H1 (cell line): ENCODE measurements at regions not wholly inside any gene's neighbourhood (a gene's known extent, or its start where the extent isn't known, plus 50 kb on each side); places are given as distances from the start of the nearest gene placed in this dataset.

Experiments
- CTCF ChIA-PET: fragments of 300-600 bp; sonication (Branson Sonifier 250); formaldehyde crosslinking; loops from one replicate; lab custom pipeline; 2021; ENCODE audit not compliant: partially characterized antibody; lab: Charles Lee
- POLR2A ChIA-PET: fragments of 300-600 bp; sonication (Branson Sonifier 250); formaldehyde crosslinking; loops from one replicate; lab custom pipeline; 2021; ENCODE audit warnings: inconsistent platforms; ENCODE audit not compliant: partially characterized antibody; lab: Charles Lee
- DNase-seq, 2 experiments: peaks; one replicate each; pipeline versions ENCODE4 v3.0.0 to v3.0.0-alpha.2; 2010 to 2022; ENCODE audit warnings: low spot score in 2 of 2, low read depth in 1 of 2, mixed read lengths in 1 of 2
- FAIRE-seq: peaks from 2 replicates; lab custom pipeline; 2011; peaks lifted over from hg19 to GRCh38; lab: Jason Lieb, UNC
- H2AFZ ChIP-seq: 2 replicates; pipeline ENCODE4 v1.8.1; 2012; ENCODE audit warnings: low read length, inconsistent platforms
- H2AK5ac ChIP-seq: 2 replicates; pipeline ENCODE4 v1.6.1; 2013; ENCODE audit warnings: low read depth, low read length
- H2BK120ac ChIP-seq: replicated peaks from 2 replicates; pipeline ENCODE3; 2013; ENCODE audit warnings: low read depth, low read length, inconsistent platforms
- H2BK12ac ChIP-seq: 2 replicates; pipeline ENCODE4 v1.6.1; 2013; ENCODE audit warnings: low read depth, low read length
- H2BK15ac ChIP-seq: 2 replicates; pipeline ENCODE4 v1.6.1; 2013; ENCODE audit warnings: low read length
- H2BK20ac ChIP-seq: 2 replicates; pipeline ENCODE4 v1.6.1; 2013; ENCODE audit warnings: low read length
- H2BK5ac ChIP-seq: 2 replicates; pipeline ENCODE4 v1.6.1; 2013; ENCODE audit warnings: low read depth, low read length
- H3K14ac ChIP-seq: 2 replicates; pipeline ENCODE4 v1.6.1; 2013; ENCODE audit warnings: inconsistent platforms; ENCODE audit not compliant: insufficient read length
- H3K18ac ChIP-seq: 2 replicates; pipeline ENCODE4 v1.6.1; 2013; ENCODE audit warnings: low read length; ENCODE audit errors: extremely low read depth
- H3K23ac ChIP-seq: 2 replicates; pipeline ENCODE4 v1.6.1; 2013; ENCODE audit warnings: inconsistent platforms; ENCODE audit not compliant: insufficient read length
- H3K23me2 ChIP-seq: 2 replicates; pipeline ENCODE4 v1.6.1; 2013; ENCODE audit warnings: low read depth, low read length
- H3K27ac ChIP-seq: 2 replicates; pipeline ENCODE4 v1.6.1; 2011; ENCODE audit warnings: low read depth, low read length, inconsistent platforms
- H3K27me3 ChIP-seq, 4 experiments: replicated peaks in 1 of 4; 1 replicate in 1 of 4; 2 replicates in 3 of 4; pipeline versions ENCODE4 v1.6.1 to v1.8.1; 2011 to 2013; ENCODE audit warnings: low read length in 3 of 4, mild to moderate bottlenecking in 3 of 4, inconsistent platforms in 2 of 4, mixed read lengths in 2 of 4, moderate library complexity in 1 of 4; ENCODE audit not compliant: control insufficient read depth in 3 of 4, insufficient read depth in 3 of 4; ENCODE audit errors: extremely low read depth in 1 of 4
- H3K36me3 ChIP-seq, 4 experiments: 2 replicates each; pipeline versions ENCODE4 v1.6.1 to v1.8.1; 2011 to 2013; ENCODE audit warnings: mild to moderate bottlenecking in 4 of 4, low read length in 3 of 4, moderate library complexity in 2 of 4, control low read depth in 1 of 4, inconsistent platforms in 1 of 4; ENCODE audit not compliant: insufficient read depth in 4 of 4, control insufficient read depth in 2 of 4
- H3K4ac ChIP-seq: replicated peaks from 2 replicates; pipeline ENCODE3; 2013; ENCODE audit warnings: low read length, low read depth, mixed read lengths, inconsistent platforms; ENCODE audit not compliant: insufficient read length
- H3K4me1 ChIP-seq, 4 experiments: replicated peaks in 1 of 4; 1 replicate in 1 of 4; 2 replicates in 3 of 4; pipeline versions ENCODE4 v1.6.1 to v1.8.1; 2011 to 2013; ENCODE audit warnings: low read length in 3 of 4, inconsistent platforms in 2 of 4, mixed read lengths in 1 of 4; ENCODE audit not compliant: insufficient read depth in 4 of 4, control insufficient read depth in 3 of 4
- H3K4me2 ChIP-seq, 2 experiments: 2 replicates each; pipeline versions ENCODE4 v1.6.1 to v1.8.1; 2011 to 2013; ENCODE audit warnings: low read depth in 2 of 2, low read length in 2 of 2, control low read depth in 1 of 2, inconsistent platforms in 1 of 2, mild to moderate bottlenecking in 1 of 2; ENCODE audit not compliant: insufficient read depth in 1 of 2
- H3K4me3 ChIP-seq, 4 experiments: fragments of 200-600, 300-600 bp in 1 of 4; sonication (generic), shearing (Covaris generic), sonication (Bioruptor Twin) in 1 of 4; 2 replicates each; pipeline versions ENCODE4 v1.5.1 to v1.8.1; 2011 to 2016; ENCODE audit warnings: low read length in 4 of 4, low read depth in 3 of 4, control low read depth in 2 of 4, inconsistent platforms in 2 of 4, mild to moderate bottlenecking in 2 of 4, mixed read lengths in 1 of 4, moderate library complexity in 1 of 4; ENCODE audit not compliant: insufficient read depth in 2 of 4; ENCODE audit errors: extremely low read depth in 1 of 4
- H3K56ac ChIP-seq: replicated peaks from 2 replicates; pipeline ENCODE3; 2013; ENCODE audit warnings: low read depth, mild to moderate bottlenecking, mixed read lengths, low read length, inconsistent platforms; ENCODE audit not compliant: insufficient read length
- H3K79me1 ChIP-seq: 2 replicates; pipeline ENCODE4 v1.6.1; 2013; ENCODE audit warnings: low read depth, low read length, control low read depth
- H3K79me2 ChIP-seq, 2 experiments: 2 replicates each; pipeline versions ENCODE4 v1.6.1 to v1.8.1; 2012 to 2013; ENCODE audit warnings: low read length in 2 of 2, mild to moderate bottlenecking in 2 of 2, inconsistent platforms in 1 of 2; ENCODE audit not compliant: insufficient read depth in 2 of 2, control insufficient read depth in 1 of 2
- H3K9ac ChIP-seq, 4 experiments: replicated peaks in 1 of 4; 1 replicate in 1 of 4; 2 replicates in 3 of 4; pipeline versions ENCODE4 v1.6.1 to v1.8.1; 2011 to 2013; ENCODE audit warnings: low read depth in 3 of 4, low read length in 3 of 4, control low read depth in 2 of 4, mild to moderate bottlenecking in 2 of 4, moderate library complexity in 2 of 4, inconsistent platforms in 1 of 4; ENCODE audit errors: extremely low read depth in 1 of 4
- H3K9me3 ChIP-seq, 2 experiments: 2 replicates each; pipeline versions ENCODE4 v1.6.1 to v1.8.1; 2012 to 2013; ENCODE audit warnings: mild to moderate bottlenecking in 2 of 2, moderate library complexity in 2 of 2, control low read depth in 1 of 2, inconsistent platforms in 1 of 2, low read depth in 1 of 2, low read length in 1 of 2, mixed read lengths in 1 of 2; ENCODE audit not compliant: insufficient read depth in 2 of 2
- H4K20me1 ChIP-seq, 2 experiments: replicated peaks in 1 of 2; 2 replicates each; pipeline versions ENCODE3 to v1.8.1; 2011 to 2013; ENCODE audit warnings: inconsistent platforms in 2 of 2, low read length in 2 of 2, mild to moderate bottlenecking in 1 of 2; ENCODE audit not compliant: insufficient read depth in 2 of 2, control insufficient read depth in 1 of 2
- H4K5ac ChIP-seq: 2 replicates; pipeline ENCODE4 v1.6.1; 2013; ENCODE audit warnings: low read length, low read depth, mixed read lengths, inconsistent platforms; ENCODE audit not compliant: insufficient read length
- H4K8ac ChIP-seq: 2 replicates; pipeline ENCODE4 v1.8.0; 2013; ENCODE audit warnings: mild to moderate bottlenecking, moderate library complexity, low read length, inconsistent platforms; ENCODE audit not compliant: insufficient read depth; ENCODE audit errors: extremely low read depth
- H4K91ac ChIP-seq: replicated peaks from 2 replicates; pipeline ENCODE3; 2013; ENCODE audit warnings: low read length, mixed read lengths, inconsistent platforms; ENCODE audit not compliant: insufficient read length
- BCL11A ChIP-seq, 2 experiments: IDR thresholded peaks; one replicate each; pipeline ENCODE4 v1.6.1; 2011; ENCODE audit warnings: low read depth in 2 of 2, low read length in 2 of 2, mild to moderate bottlenecking in 2 of 2
- CHD2 ChIP-seq: IDR thresholded peaks from 2 replicates; pipeline ENCODE4 v1.6.1; 2012; ENCODE audit warnings: low read length, improper control_type of control experiment
- HDAC2 ChIP-seq, 2 experiments: fragments of 300-600 bp in 1 of 2; sonication (generic) in 1 of 2; IDR thresholded peaks; 2 replicates each; pipeline ENCODE4 v1.6.1; 2011 to 2012; ENCODE audit warnings: low read depth in 2 of 2, low read length in 2 of 2, mild to moderate bottlenecking in 2 of 2, moderate library complexity in 2 of 2, borderline replicate concordance in 1 of 2, inconsistent platforms in 1 of 2
- JUND ChIP-seq: IDR thresholded peaks from 2 replicates; pipeline ENCODE4 v1.6.1; 2011; ENCODE audit warnings: mild to moderate bottlenecking, improper control_type of control experiment, low read length
- NANOG ChIP-seq: IDR thresholded peaks from 2 replicates; pipeline ENCODE4 v1.6.1; 2011; ENCODE audit warnings: low read length, low read depth, mild to moderate bottlenecking, inconsistent platforms; ENCODE audit not compliant: insufficient read depth, poor library complexity, severe bottlenecking
- NRF1 ChIP-seq: IDR thresholded peaks from 2 replicates; pipeline ENCODE4 v1.6.1; 2011; ENCODE audit warnings: mild to moderate bottlenecking, low read depth, low read length, improper control_type of control experiment
- RBBP5 ChIP-seq: IDR thresholded peaks from 2 replicates; pipeline ENCODE4 v1.7.1; 2012; ENCODE audit warnings: low read depth, mild to moderate bottlenecking, inconsistent platforms, low read length, moderate library complexity, borderline replicate concordance
- RXRA ChIP-seq: IDR thresholded peaks from 2 replicates; pipeline ENCODE4 v1.6.1; 2011; ENCODE audit warnings: low read depth, mild to moderate bottlenecking, low read length, moderate library complexity; ENCODE audit not compliant: insufficient read depth
- SP1 ChIP-seq: IDR thresholded peaks from 2 replicates; pipeline ENCODE4 v1.6.1; 2011; ENCODE audit warnings: low read depth, low read length
- SRF ChIP-seq: IDR thresholded peaks from 2 replicates; pipeline ENCODE4 v1.6.1; 2011; ENCODE audit warnings: mild to moderate bottlenecking, low read depth, low read length, moderate library complexity
- TAF7 ChIP-seq: optimal IDR thresholded peaks from 2 replicates; pipeline ENCODE3; 2011; ENCODE audit warnings: low read depth, mild to moderate bottlenecking, inconsistent platforms, low read length, moderate library complexity, borderline replicate concordance
- ZNF274 ChIP-seq: IDR thresholded peaks from 2 replicates; pipeline ENCODE4 v1.7.0; 2012; ENCODE audit warnings: low read length, borderline replicate concordance; ENCODE audit errors: extremely low read depth
- WGBS, 2 experiments: shearing (Covaris generic) in 1 of 2; methylation state at CpG; one replicate each; pipeline versions ENCODE4 v1.1.6 to v1.1.7; 2013 to 2015; ENCODE audit warnings: low lambda C conversion rate in 2 of 2, mixed read lengths in 2 of 2, inconsistent platforms in 1 of 2, low coverage in 1 of 2, missing lambda C conversion rate in 1 of 2; ENCODE audit not compliant: insufficient replicate concordance in 2 of 2, insufficient coverage in 1 of 2, insufficient read length in 1 of 2; ENCODE audit errors: extremely low coverage in 1 of 2, missing lambda C conversion rate in 1 of 2; 5-methylcytosine and 5-hydroxymethylcytosine counted together
- TF ChIP-seq, protein P1 (sequence below), 3 experiments: IDR thresholded peaks; 1 replicate in 2 of 3; 2 replicates in 1 of 3; pipeline versions ENCODE4 v1.5.1 to v1.6.1; 2011; ENCODE audit warnings: low read length in 3 of 3, mild to moderate bottlenecking in 3 of 3, inconsistent platforms in 2 of 3, low read depth in 1 of 3, moderate library complexity in 1 of 3; ENCODE audit not compliant: insufficient read depth in 1 of 3; ENCODE audit errors: control extremely low read depth in 1 of 3

GRCh38 chr14:98412431-98412830 lies 859.6 kb downstream of the BCL11B start:
- H2AFZ ChIP-seq: no peak overlapping the region
- FAIRE-seq: no peak
- TF ChIP-seq HDAC2 (IDR thresholded peaks at IDR 0.05; ENCODE audit: borderline replicate concordance in 1 of 2, low read depth in 2 of 2, low read length in 2 of 2) (no peak), TAF7 (no peak), JUND (no peak), SRF (no peak), ZNF274 (no peak), SP1 (no peak), BCL11A (IDR thresholded peaks at IDR 0.05; ENCODE audit: low read depth in 2 of 2, low read length in 2 of 2) (no peak), NANOG (no peak), RXRA (no peak), CHD2 (no peak), RBBP5 (no peak), NRF1 (no peak)
- TF ChIP-seq, protein P1, sequence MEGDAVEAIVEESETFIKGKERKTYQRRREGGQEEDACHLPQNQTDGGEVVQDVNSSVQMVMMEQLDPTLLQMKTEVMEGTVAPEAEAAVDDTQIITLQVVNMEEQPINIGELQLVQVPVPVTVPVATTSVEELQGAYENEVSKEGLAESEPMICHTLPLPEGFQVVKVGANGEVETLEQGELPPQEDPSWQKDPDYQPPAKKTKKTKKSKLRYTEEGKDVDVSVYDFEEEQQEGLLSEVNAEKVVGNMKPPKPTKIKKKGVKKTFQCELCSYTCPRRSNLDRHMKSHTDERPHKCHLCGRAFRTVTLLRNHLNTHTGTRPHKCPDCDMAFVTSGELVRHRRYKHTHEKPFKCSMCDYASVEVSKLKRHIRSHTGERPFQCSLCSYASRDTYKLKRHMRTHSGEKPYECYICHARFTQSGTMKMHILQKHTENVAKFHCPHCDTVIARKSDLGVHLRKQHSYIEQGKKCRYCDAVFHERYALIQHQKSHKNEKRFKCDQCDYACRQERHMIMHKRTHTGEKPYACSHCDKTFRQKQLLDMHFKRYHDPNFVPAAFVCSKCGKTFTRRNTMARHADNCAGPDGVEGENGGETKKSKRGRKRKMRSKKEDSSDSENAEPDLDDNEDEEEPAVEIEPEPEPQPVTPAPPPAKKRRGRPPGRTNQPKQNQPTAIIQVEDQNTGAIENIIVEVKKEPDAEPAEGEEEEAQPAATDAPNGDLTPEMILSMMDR (IDR thresholded peaks at IDR 0.05; ENCODE audit: control extremely low read depth in 1 of 3, insufficient read depth in 1 of 3, low read depth in 1 of 3, low read length in 3 of 3): no peak

More at GRCh38 chr14:98412431-98412830, 859.6 kb downstream of the BCL11B start:
- Histone ChIP-seq H2BK120ac (no peak overlapping the region), H3K27ac (no peak overlapping the region), H3K18ac (no peak overlapping the region), H3K79me2 (no peaks in the 10 kb centered on the region), H3K4me1 (no peaks in the 10 kb centered on the region), H4K91ac (no peak overlapping the region), H4K8ac (no peak overlapping the region), H3K4ac (no peak overlapping the region), H2BK15ac (no peak overlapping the region), H3K9me3 (no peaks in the 10 kb centered on the region), H2BK12ac (no peak overlapping the region), H3K27me3 (no peaks in the 10 kb centered on the region), H4K5ac (no peak overlapping the region), H3K4me3 (no peak overlapping the region), H3K9ac (no peak overlapping the region), H4K20me1 (no peaks in the 10 kb centered on the region), H3K14ac (no peak overlapping the region), H2BK20ac (no peak overlapping the region), H3K23ac (no peak overlapping the region), H3K23me2 (no peaks in the 10 kb centered on the region), H3K56ac (no peak overlapping the region), H2AK5ac (no peak overlapping the region), H3K4me2 (no peak overlapping the region), H3K79me1 (no peaks in the 10 kb centered on the region), H2BK5ac (no peak overlapping the region), H3K36me3 (no peaks in the 10 kb centered on the region)
- 97% methylated on average over 2 of the region's 2 CpGs; no CpG with 5 or more reads in 1 of the 2 experiments for WGBS, 2 experiments
- ChIA-PET CTCF (no interaction called here), POLR2A (no interaction called here)
- DNase-seq: no peak
